HG02798 (cell line): ENCODE measurements at regions not wholly inside any gene's neighbourhood (a gene's known extent, or its start where the extent isn't known, plus 50 kb on each side); places are given as distances from the start of the nearest gene placed in this dataset.
"Not testable (repeated sequence)": the region's sequence is repeated elsewhere in the genome, so short reads cannot be mapped to it uniquely, and the experiment has no call there.

Experiments
- ATAC-seq: cut with Tn5 transposase; IDR thresholded peaks from one replicate; pipeline ENCODE4 v1.9.1; 2021; ENCODE audit warnings: mild to moderate bottlenecking; ENCODE audit not compliant: unreplicated experiment, poor library complexity

DNA sequence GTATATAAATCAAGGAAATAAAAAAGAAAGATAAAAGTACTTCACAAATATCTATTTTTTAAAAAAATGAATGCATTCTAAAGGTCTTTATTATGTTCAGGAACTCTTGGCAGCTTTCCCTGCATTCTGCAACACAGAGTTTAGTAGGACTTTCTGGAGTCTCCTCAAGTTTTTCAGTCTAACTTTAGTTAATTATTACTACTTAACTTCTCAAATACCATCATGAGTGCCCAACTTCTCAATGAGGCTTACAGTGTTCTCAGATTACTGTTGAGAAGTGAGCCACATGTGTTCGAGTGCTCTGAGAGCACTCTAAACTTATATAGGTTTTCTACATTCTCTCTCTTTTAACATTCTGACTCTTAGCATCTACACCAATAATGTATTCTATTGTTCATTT lies 1852.9 kb upstream of the PCDH10 start:
- ATAC-seq = no peak

DNA sequence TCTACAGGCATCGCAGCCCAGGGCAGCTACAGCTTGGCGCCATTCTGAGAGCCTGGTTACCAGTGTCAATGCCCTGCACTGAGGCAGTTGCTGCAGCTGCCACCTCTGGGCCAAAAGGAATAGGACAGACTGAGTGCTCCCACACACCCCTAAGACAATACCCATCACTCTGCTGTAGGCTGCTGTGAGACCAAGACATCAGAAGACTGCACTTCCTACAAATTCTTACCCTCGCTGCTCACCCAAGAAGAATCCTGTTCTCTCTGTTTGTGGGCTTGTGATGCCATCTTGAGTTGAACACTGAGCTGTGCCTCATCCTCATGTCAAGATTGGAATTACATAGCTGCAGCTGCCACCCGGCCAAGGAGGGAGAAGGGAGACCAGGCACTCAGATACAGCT lies 1847.0 kb upstream of the PCDH10 start:
- no peak for ATAC-seq

DNA sequence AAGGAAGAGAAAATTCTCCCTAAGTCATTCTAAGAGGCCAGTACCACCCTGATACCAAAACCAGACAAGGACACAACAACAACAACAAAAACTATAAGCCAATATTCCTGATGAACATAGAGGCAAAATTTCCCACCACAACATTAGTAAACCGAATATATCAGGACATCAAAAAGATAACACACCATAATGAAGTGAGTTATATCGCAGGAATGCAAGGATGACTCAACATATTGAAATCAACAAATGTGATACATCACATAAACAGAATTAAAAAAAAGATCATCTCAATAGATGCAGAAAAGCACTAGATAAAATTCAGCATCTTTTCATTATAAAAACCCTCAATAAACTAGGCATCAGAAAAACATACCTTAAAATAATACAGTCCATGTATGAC lies 1844.4 kb upstream of the PCDH10 start:
- ATAC-seq = no peak

DNA sequence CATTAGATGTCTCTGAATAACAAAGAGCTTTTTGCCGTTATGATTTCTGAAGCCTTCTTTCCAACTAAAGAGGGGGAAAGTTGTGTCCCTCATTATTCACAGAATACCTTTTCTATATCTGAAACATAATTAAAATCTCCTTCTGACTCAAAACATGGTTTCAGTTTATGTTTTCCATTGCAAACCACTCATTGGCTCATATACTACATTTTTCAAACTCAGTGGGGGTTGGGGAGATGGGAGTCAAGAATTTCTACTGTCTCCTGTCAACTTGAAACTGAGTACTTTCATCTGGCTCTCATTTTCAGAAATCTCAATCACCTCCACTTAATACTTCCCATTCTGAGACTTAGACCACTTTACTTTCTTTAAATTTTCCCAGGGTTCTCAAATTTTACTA lies 1839.5 kb upstream of the PCDH10 start:
- no peak for ATAC-seq

GRCh38 chr4:131316086-131316485 lies 1833.0 kb upstream of the PCDH10 start:
- peak; percentile 45 for ATAC-seq

DNA sequence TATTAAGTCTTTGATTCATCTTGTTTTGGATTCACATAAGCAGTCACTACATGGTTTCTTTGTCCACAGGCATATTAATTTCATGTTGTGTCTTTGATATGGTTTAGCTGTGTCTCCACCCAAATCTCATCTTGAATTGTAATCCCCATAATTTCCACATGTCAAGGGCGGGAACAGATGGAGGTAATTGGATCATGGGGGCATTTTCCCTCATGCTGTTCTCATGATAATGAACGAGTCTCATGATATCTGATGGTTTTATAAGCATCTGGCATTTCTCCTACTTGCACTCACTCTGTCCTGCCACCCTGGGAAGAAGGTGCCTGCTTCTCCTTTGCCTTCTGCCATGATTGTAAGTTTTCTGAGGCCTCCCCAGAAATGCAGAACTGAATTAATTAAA lies 1811.2 kb upstream of the PCDH10 start:
- no peak for ATAC-seq

GRCh38 chr4:131339137-131339536 lies 1810.0 kb upstream of the PCDH10 start:
- peak; percentile 58 for ATAC-seq

GRCh38 chr4:131344761-131345160 lies 1804.3 kb upstream of the PCDH10 start:
- ATAC-seq = no peak

DNA sequence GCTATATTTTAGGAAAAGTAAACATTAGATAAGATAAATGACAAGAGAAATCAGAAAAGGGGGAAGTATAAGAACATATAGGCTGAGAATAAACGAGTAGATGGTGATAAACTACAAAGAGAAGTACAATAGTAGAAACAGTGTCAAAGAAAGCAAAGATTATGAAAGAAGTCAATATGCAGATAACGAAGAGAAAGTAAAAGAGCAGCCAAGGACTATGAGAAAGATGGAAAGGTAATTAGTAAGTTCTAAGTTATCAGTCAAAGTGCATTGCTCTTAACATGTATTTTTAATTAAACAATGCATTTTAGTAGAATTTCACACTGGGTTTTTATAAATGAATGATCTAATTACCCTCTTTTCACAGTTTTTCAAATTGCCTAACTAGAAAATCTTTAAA lies 1801.3 kb upstream of the PCDH10 start:
- ATAC-seq = no peak

- ATAC-seq = peak; percentile 97
These were observed 1800.8 kb upstream of the PCDH10 start for GRCh38 chr4:131348263-131348662.

DNA sequence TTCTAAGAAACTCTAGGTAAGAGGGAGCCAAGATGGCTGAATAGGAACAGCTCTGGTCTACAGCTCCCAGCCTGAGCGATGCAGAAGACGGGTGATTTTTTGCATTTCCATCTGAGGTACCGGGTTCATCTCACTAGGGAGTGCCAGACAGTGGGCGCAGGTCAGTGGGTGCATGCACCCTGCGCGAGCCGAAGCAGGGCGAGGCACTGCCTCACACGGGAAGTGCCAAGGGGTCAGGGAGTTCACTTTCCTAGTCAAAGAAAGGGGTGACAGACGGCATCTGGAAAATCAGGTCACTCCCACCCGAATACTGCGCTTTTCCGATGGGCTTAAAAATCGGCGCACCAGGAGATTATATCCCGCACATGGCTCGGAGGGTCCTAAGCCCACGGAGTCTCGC lies 1796.7 kb upstream of the PCDH10 start:
- not testable (repeated sequence) for ATAC-seq

DNA sequence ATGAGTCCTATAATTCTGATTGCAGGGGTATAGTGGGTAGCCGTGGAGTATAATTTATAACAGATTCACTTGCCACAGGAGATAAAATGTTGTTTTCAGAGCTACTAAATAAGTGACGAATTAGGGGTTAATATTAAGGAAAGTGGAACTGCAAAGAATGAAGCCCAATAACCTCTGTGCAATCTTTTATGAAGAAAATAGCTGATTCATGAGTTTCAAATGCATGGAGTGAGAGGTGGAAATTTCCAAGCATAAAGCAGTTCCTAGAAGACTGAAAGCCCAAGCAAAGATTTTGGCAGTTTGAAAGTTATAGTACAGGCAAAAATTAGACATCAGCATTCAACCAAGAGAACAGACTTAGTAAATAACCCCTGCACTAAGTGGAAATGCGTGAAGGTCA lies 1782.4 kb upstream of the PCDH10 start:
- no peak for ATAC-seq

DNA sequence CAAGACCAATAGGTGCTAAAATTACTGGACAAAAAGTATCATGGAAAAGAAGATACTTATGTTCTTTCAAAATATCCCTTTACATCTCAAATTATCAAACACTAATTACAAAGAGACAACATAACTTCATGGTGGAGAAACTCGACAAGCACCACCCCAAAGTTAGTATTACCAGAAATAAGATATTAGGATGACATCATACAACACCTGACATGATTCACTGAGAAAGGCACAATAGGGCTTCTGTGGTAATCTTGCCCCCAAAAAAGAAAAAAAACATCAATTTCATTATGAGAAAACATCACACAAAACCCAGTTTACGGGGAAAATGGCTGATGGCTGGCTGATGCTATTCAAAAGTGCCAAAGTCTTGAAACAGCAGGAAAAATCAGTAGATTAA lies 1781.7 kb upstream of the PCDH10 start:
- no peak for ATAC-seq

DNA sequence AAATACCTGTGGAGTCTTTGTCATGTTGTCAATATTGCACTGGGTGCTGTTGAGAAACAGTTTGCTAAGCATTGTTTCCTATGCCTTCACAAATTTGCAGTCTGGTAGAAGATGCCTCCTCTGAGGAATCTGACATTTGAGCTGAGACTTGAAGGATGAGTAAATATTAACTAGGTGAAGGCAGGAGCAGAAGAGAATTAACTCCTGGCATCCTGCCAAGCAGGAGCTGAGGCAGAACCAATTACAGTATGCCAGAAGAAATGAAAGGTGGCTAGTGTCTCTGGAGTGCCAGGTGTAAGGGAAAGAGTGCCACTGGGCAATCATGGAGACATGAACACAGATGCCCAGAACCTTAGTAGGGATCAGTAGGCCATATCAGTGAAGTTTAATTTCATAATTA lies 1778.2 kb upstream of the PCDH10 start:
- ATAC-seq = no peak

- ATAC-seq = no peak
These were observed 1768.0 kb upstream of the PCDH10 start for GRCh38 chr4:131381055-131381454.

DNA sequence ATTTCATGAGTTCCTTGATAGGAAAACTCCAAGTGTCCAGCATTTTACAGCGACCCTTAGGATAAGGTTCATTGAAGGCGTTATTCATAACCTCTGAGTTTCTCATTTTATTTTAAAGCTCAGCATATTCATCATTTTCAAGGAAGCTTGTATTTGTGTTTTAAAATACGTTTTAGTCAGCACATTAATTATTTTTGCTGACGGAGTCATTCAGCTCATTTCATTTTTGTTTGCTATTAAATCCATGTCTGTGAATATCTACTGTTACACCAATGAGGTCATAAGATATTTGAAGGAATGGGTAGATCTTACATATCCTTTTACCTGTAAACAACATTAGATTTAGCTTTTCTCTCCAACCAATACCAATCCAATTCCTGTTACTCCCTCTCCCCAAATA lies 1766.3 kb upstream of the PCDH10 start:
- no peak for ATAC-seq

DNA sequence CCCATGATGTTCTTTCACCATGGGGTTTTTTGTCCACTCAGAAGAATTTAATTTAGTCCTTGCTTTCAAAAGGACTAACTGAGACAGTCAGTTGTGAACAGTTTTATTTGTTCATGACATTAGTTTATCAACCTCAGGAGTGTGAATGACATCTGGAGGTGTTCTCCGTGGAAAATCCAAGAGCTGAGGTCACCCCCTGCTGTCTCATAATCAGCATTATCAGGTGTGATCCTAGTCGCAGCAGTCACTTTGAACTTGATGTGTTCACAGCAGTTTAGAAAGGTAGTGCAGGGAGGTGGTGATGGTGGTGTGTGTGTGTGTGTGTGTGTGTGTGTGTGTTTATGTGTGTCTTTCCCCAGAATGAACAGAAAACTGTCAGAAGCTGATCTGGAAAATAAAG lies 1760.8 kb upstream of the PCDH10 start:
- ATAC-seq = no peak

DNA sequence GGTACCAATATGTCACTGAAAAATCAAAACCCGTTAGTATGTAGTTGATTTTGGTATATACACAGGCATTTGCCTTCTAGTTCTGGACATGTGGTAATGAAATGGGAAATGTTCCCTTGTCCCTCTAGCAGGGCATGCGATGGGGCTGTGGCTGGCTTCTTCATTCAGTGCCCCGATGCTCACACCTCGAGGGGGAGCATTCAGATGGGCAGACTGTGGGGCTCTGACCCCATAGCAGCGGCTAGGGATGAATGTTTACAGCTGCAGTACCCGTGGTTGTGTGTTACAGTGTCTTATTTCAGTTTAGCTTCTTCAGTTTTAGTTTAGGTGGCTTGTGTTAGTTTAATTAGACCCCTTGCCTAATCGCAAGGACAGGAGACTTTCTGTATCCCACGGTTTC lies 1741.0 kb upstream of the PCDH10 start:
- no peak for ATAC-seq

GRCh38 chr4:131411393-131411792 lies 1737.7 kb upstream of the PCDH10 start:
- no peak for ATAC-seq

DNA sequence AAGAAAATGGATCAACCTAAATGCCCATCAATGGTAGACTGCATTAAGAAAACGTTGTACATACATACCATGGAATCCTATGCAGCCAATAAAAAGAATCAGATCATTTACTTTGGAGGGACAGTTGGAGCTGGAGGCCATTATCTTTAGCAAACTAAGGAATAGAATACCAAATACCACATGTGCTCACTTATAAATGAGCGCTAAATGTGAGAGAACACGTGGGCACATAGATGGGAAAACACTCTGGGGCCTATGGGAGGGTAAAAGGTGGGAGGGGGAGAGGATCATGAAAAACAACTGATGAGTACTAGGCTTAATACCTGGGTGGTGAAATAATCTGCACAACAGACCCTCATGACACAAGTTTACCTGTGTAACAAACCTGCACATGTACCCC lies 1729.9 kb upstream of the PCDH10 start:
- ATAC-seq = no peak

- peak; percentile 69 for ATAC-seq
These were observed 1722.9 kb upstream of the PCDH10 start for GRCh38 chr4:131426023-131426758.

DNA sequence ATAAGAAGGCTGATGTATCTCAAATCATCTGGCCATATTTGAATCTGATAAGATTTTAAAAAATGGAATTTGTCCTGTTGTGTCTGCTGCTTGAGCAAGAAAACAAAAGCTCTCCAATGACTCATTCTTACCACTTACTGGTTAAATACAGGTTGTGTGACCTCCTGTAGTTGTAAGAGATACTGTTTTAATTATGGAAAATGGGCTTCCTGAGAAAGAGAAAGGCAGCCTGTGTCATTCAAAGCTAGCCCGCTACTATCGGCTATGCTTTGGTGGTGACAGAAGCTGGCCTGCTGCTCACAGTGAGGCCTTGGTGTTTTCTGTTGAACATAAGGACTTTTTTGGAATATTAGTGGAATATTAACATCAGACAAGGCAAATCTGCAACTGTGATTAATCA lies 1722.1 kb upstream of the PCDH10 start:
- ATAC-seq = no peak

- no peak for ATAC-seq
These were observed 1718.8 kb upstream of the PCDH10 start for GRCh38 chr4:131430302-131430701.
